ENCODE measurements at regions not wholly inside any gene's neighbourhood (a gene's known extent, or its start where the extent isn't known, plus 50 kb on each side); places are given as distances from the start of the nearest gene placed in this dataset.
A peak's percentile ranks its signal among the peaks of the same experiment; 100 is the strongest.

GRCh38 chr4:129863206-129863605 lies 767.3 kb downstream of the C4orf33 start:
- H3K9ac ChIP-seq (ENCODE audit: low read length), result no peak overlapping the region
- H2BK15ac ChIP-seq (replicated peaks; ENCODE audit: low read depth), result no peak overlapping the region
- no peak overlapping the region for H3K18ac ChIP-seq (ENCODE audit: low read length)
- peak; percentile 7 for DNase-seq
- no peak overlapping the region for H3K4me3 ChIP-seq (ENCODE audit: low read length)
- no peaks in the 10 kb centered on the region for H3K79me1 ChIP-seq (ENCODE audit: low read length)
- no peaks in the 10 kb centered on the region for H3K27me3 ChIP-seq (ENCODE audit: insufficient read depth, low read length, poor library complexity)
- H3K23ac ChIP-seq (ENCODE audit: low read length), result no peak overlapping the region
- no CpG with 5 or more reads among the region's 3 CpGs for WGBS (ENCODE audit: extremely low coverage, insufficient coverage, low lambda C conversion rate)
- no peak overlapping the region for H2AK5ac ChIP-seq (ENCODE audit: low read length)
- H3K4ac ChIP-seq (ENCODE audit: low read depth, low read length), result no peak overlapping the region
- no peak overlapping the region for H3K4me2 ChIP-seq (ENCODE audit: low read length)
- H3K4me1 ChIP-seq (ENCODE audit: control insufficient read depth, low read depth, low read length), result no peaks in the 10 kb centered on the region
- no peak overlapping the region for H4K8ac ChIP-seq (ENCODE audit: low read depth, low read length)
- no peak overlapping the region for H4K5ac ChIP-seq (ENCODE audit: low read length)
- no peaks in the 10 kb centered on the region for H3K36me3 ChIP-seq (ENCODE audit: control insufficient read depth, insufficient read depth, low read length)
- no peaks in the 10 kb centered on the region for H3K79me2 ChIP-seq (ENCODE audit: control insufficient read depth, insufficient read depth, low read length)
- H3K27ac ChIP-seq (ENCODE audit: low read depth, low read length), result no peak overlapping the region
- no peak overlapping the region for H3K56ac ChIP-seq (ENCODE audit: low read length)
- H2BK5ac ChIP-seq (ENCODE audit: low read length), result no peak overlapping the region
- no peak overlapping the region for H2BK120ac ChIP-seq (ENCODE audit: low read depth, low read length)

- no peak overlapping the region for H4K8ac ChIP-seq (ENCODE audit: low read depth, low read length)
- H3K23ac ChIP-seq (ENCODE audit: low read length), result no peak overlapping the region
- H2BK15ac ChIP-seq (replicated peaks; ENCODE audit: low read depth), result no peak overlapping the region
- no peak overlapping the region for H3K27ac ChIP-seq (ENCODE audit: low read depth, low read length)
- no peak overlapping the region for H3K18ac ChIP-seq (ENCODE audit: low read length)
- DNase-seq, result no peak
- H2AK5ac ChIP-seq (ENCODE audit: low read length), result no peak overlapping the region
- H4K5ac ChIP-seq (ENCODE audit: low read length), result no peak overlapping the region
- no peaks in the 10 kb centered on the region for H3K79me2 ChIP-seq (ENCODE audit: control insufficient read depth, insufficient read depth, low read length)
- no peak overlapping the region for H2BK5ac ChIP-seq (ENCODE audit: low read length)
- H3K36me3 ChIP-seq (ENCODE audit: control insufficient read depth, insufficient read depth, low read length), result no peaks in the 10 kb centered on the region
- H3K56ac ChIP-seq (ENCODE audit: low read length), result no peak overlapping the region
- H3K27me3 ChIP-seq (ENCODE audit: insufficient read depth, low read length, poor library complexity), result no peaks in the 10 kb centered on the region
- H3K9ac ChIP-seq (ENCODE audit: low read length), result no peak overlapping the region
- H3K4ac ChIP-seq (ENCODE audit: low read depth, low read length), result no peak overlapping the region
- no peak overlapping the region for H3K4me2 ChIP-seq (ENCODE audit: low read length)
- H2BK120ac ChIP-seq (ENCODE audit: low read depth, low read length), result no peak overlapping the region
- no peaks in the 10 kb centered on the region for H3K4me1 ChIP-seq (ENCODE audit: control insufficient read depth, low read depth, low read length)
- no peaks in the 10 kb centered on the region for H3K79me1 ChIP-seq (ENCODE audit: low read length)
- no peak overlapping the region for H3K4me3 ChIP-seq (ENCODE audit: low read length)
- WGBS (ENCODE audit: extremely low coverage, insufficient coverage, low lambda C conversion rate), result no CpG with 5 or more reads among the region's 3 CpGs
Measured at GRCh38 chr4:129883996-129884395, 788.0 kb downstream of the C4orf33 start.

- H3K27me3 ChIP-seq (ENCODE audit: insufficient read depth, low read length, poor library complexity), result no peaks in the 10 kb centered on the region
- no peaks in the 10 kb centered on the region for H3K36me3 ChIP-seq (ENCODE audit: control insufficient read depth, insufficient read depth, low read length)
- H2BK120ac ChIP-seq (ENCODE audit: low read depth, low read length), result no peak overlapping the region
- no CpG with 5 or more reads among the region's 2 CpGs for WGBS (ENCODE audit: extremely low coverage, insufficient coverage, low lambda C conversion rate)
- H3K18ac ChIP-seq (ENCODE audit: low read length), result no peak overlapping the region
- H3K27ac ChIP-seq (ENCODE audit: low read depth, low read length), result no peak overlapping the region
- no peak overlapping the region for H3K4me3 ChIP-seq (ENCODE audit: low read length)
- H3K4me1 ChIP-seq (ENCODE audit: control insufficient read depth, low read depth, low read length), result no peaks in the 10 kb centered on the region
- no peak overlapping the region for H2BK15ac ChIP-seq (replicated peaks; ENCODE audit: low read depth)
- no peak overlapping the region for H3K56ac ChIP-seq (ENCODE audit: low read length)
- no peak overlapping the region for H3K23ac ChIP-seq (ENCODE audit: low read length)
- H4K8ac ChIP-seq (ENCODE audit: low read depth, low read length), result no peak overlapping the region
- H3K4ac ChIP-seq (ENCODE audit: low read depth, low read length), result no peak overlapping the region
- no peak overlapping the region for H2BK5ac ChIP-seq (ENCODE audit: low read length)
- no peak for DNase-seq
- H3K79me2 ChIP-seq (ENCODE audit: control insufficient read depth, insufficient read depth, low read length), result no peaks in the 10 kb centered on the region
- no peak overlapping the region for H2AK5ac ChIP-seq (ENCODE audit: low read length)
- no peaks in the 10 kb centered on the region for H3K79me1 ChIP-seq (ENCODE audit: low read length)
- H4K5ac ChIP-seq (ENCODE audit: low read length), result no peak overlapping the region
- H3K4me2 ChIP-seq (ENCODE audit: low read length), result no peak overlapping the region
- no peak overlapping the region for H3K9ac ChIP-seq (ENCODE audit: low read length)
Measured at GRCh38 chr4:129897111-129897510, 801.2 kb downstream of the C4orf33 start.

GRCh38 chr4:129899849-129900248 lies 803.9 kb downstream of the C4orf33 start:
- no peak overlapping the region for H4K5ac ChIP-seq (ENCODE audit: low read length)
- H3K79me1 ChIP-seq (ENCODE audit: low read length), result no peaks in the 10 kb centered on the region
- H3K36me3 ChIP-seq (ENCODE audit: control insufficient read depth, insufficient read depth, low read length), result no peaks in the 10 kb centered on the region
- no peak overlapping the region for H3K4me3 ChIP-seq (ENCODE audit: low read length)
- no peak overlapping the region for H3K27ac ChIP-seq (ENCODE audit: low read depth, low read length)
- no peaks in the 10 kb centered on the region for H3K4me1 ChIP-seq (ENCODE audit: control insufficient read depth, low read depth, low read length)
- no CpG with 5 or more reads among the region's 3 CpGs for WGBS (ENCODE audit: extremely low coverage, insufficient coverage, low lambda C conversion rate)
- no peak overlapping the region for H3K9ac ChIP-seq (ENCODE audit: low read length)
- no peak overlapping the region for H2BK120ac ChIP-seq (ENCODE audit: low read depth, low read length)
- H2AK5ac ChIP-seq (ENCODE audit: low read length), result no peak overlapping the region
- no peak overlapping the region for H4K8ac ChIP-seq (ENCODE audit: low read depth, low read length)
- no peak overlapping the region for H3K18ac ChIP-seq (ENCODE audit: low read length)
- no peaks in the 10 kb centered on the region for H3K27me3 ChIP-seq (ENCODE audit: insufficient read depth, low read length, poor library complexity)
- no peaks in the 10 kb centered on the region for H3K79me2 ChIP-seq (ENCODE audit: control insufficient read depth, insufficient read depth, low read length)
- no peak overlapping the region for H2BK5ac ChIP-seq (ENCODE audit: low read length)
- H3K4ac ChIP-seq (ENCODE audit: low read depth, low read length), result no peak overlapping the region
- peak; percentile 6 for DNase-seq
- no peak overlapping the region for H3K56ac ChIP-seq (ENCODE audit: low read length)
- no peak overlapping the region for H2BK15ac ChIP-seq (replicated peaks; ENCODE audit: low read depth)
- no peak overlapping the region for H3K4me2 ChIP-seq (ENCODE audit: low read length)
- no peak overlapping the region for H3K23ac ChIP-seq (ENCODE audit: low read length)

GRCh38 chr4:129900430-129900953 lies 804.5 kb downstream of the C4orf33 start:
- no peak overlapping the region for H3K27ac ChIP-seq (ENCODE audit: low read depth, low read length)
- no peaks in the 10 kb centered on the region for H3K36me3 ChIP-seq (ENCODE audit: control insufficient read depth, insufficient read depth, low read length)
- no peak overlapping the region for H2BK15ac ChIP-seq (replicated peaks; ENCODE audit: low read depth)
- no peak overlapping the region for H3K4me2 ChIP-seq (ENCODE audit: low read length)
- no peaks in the 10 kb centered on the region for H3K79me2 ChIP-seq (ENCODE audit: control insufficient read depth, insufficient read depth, low read length)
- no peak overlapping the region for H3K9ac ChIP-seq (ENCODE audit: low read length)
- no peak overlapping the region for H4K8ac ChIP-seq (ENCODE audit: low read depth, low read length)
- no peak overlapping the region for H3K4me3 ChIP-seq (ENCODE audit: low read length)
- DNase-seq, result no peak
- whole genome bisulfite sequencing (ENCODE audit: extremely low coverage, insufficient coverage, low lambda C conversion rate), result no CpG with 5 or more reads among the region's 2 CpGs
- no peaks in the 10 kb centered on the region for H3K27me3 ChIP-seq (ENCODE audit: insufficient read depth, low read length, poor library complexity)
- H4K5ac ChIP-seq (ENCODE audit: low read length), result no peak overlapping the region
- H3K79me1 ChIP-seq (ENCODE audit: low read length), result no peaks in the 10 kb centered on the region
- H3K4ac ChIP-seq (ENCODE audit: low read depth, low read length), result no peak overlapping the region
- H2AK5ac ChIP-seq (ENCODE audit: low read length), result no peak overlapping the region
- H3K56ac ChIP-seq (ENCODE audit: low read length), result no peak overlapping the region
- no peaks in the 10 kb centered on the region for H3K4me1 ChIP-seq (ENCODE audit: control insufficient read depth, low read depth, low read length)
- no peak overlapping the region for H3K23ac ChIP-seq (ENCODE audit: low read length)
- H2BK5ac ChIP-seq (ENCODE audit: low read length), result no peak overlapping the region
- H3K18ac ChIP-seq (ENCODE audit: low read length), result no peak overlapping the region
- no peak overlapping the region for H2BK120ac ChIP-seq (ENCODE audit: low read depth, low read length)

- H3K23ac ChIP-seq (ENCODE audit: low read length), result no peak overlapping the region
- no peak overlapping the region for H2AK5ac ChIP-seq (ENCODE audit: low read length)
Measured at GRCh38 chr4:129901205-129901604, 805.3 kb downstream of the C4orf33 start.

More at GRCh38 chr4:129901205-129901604, 805.3 kb downstream of the C4orf33 start:
- H3K27ac ChIP-seq (ENCODE audit: low read depth, low read length), result no peak overlapping the region
- no peak overlapping the region for H4K5ac ChIP-seq (ENCODE audit: low read length)
- no CpG with 5 or more reads among the region's 1 CpG for WGBS (ENCODE audit: extremely low coverage, insufficient coverage, low lambda C conversion rate)
- H2BK120ac ChIP-seq (ENCODE audit: low read depth, low read length), result no peak overlapping the region
- no peak overlapping the region for H3K9ac ChIP-seq (ENCODE audit: low read length)
- H2BK15ac ChIP-seq (replicated peaks; ENCODE audit: low read depth), result no peak overlapping the region
- H3K18ac ChIP-seq (ENCODE audit: low read length), result no peak overlapping the region
- DNase-seq, result no peak
- H3K4me3 ChIP-seq (ENCODE audit: low read length), result no peak overlapping the region
- H3K79me2 ChIP-seq (ENCODE audit: control insufficient read depth, insufficient read depth, low read length), result no peaks in the 10 kb centered on the region
- no peaks in the 10 kb centered on the region for H3K79me1 ChIP-seq (ENCODE audit: low read length)
- H3K4me1 ChIP-seq (ENCODE audit: control insufficient read depth, low read depth, low read length), result no peaks in the 10 kb centered on the region
- no peak overlapping the region for H4K8ac ChIP-seq (ENCODE audit: low read depth, low read length)
- H3K4me2 ChIP-seq (ENCODE audit: low read length), result no peak overlapping the region
- no peaks in the 10 kb centered on the region for H3K27me3 ChIP-seq (ENCODE audit: insufficient read depth, low read length, poor library complexity)
- H3K56ac ChIP-seq (ENCODE audit: low read length), result no peak overlapping the region
- H3K4ac ChIP-seq (ENCODE audit: low read depth, low read length), result no peak overlapping the region
- no peaks in the 10 kb centered on the region for H3K36me3 ChIP-seq (ENCODE audit: control insufficient read depth, insufficient read depth, low read length)
- no peak overlapping the region for H2BK5ac ChIP-seq (ENCODE audit: low read length)
